ENCODE measurements at regions not wholly inside any gene's neighbourhood (a gene's known extent, or its start where the extent isn't known, plus 50 kb on each side); places are given as distances from the start of the nearest gene placed in this dataset.

- CTCF ChIA-PET: no interaction called here
- H3K36me3 ChIP-seq (ENCODE audit: control insufficient read depth in 2 of 2, insufficient read depth in 1 of 2, low read length in 2 of 2): no peaks in the 10 kb centered on the region
- no peaks in the 10 kb centered on the region for H3K4me1 ChIP-seq (ENCODE audit: control insufficient read depth, insufficient read depth, low read length)
- H3K9me3 ChIP-seq (ENCODE audit: control insufficient read depth, insufficient read depth, low read depth, low read length): no peaks in the 10 kb centered on the region
- POLR2A ChIA-PET: no interaction called here
- TF ChIP-seq KLF1 (tag by site-specific recombination; IDR thresholded peaks at IDR 0.05): no peak
- no peak for TF ChIP-seq ZFP69B (tag by site-specific recombination; IDR thresholded peaks at IDR 0.05)
- no peak for TF ChIP-seq ZNF214 (tag by site-specific recombination; IDR thresholded peaks at IDR 0.05; ENCODE audit: borderline replicate concordance)
- TF ChIP-seq, protein P1, sequence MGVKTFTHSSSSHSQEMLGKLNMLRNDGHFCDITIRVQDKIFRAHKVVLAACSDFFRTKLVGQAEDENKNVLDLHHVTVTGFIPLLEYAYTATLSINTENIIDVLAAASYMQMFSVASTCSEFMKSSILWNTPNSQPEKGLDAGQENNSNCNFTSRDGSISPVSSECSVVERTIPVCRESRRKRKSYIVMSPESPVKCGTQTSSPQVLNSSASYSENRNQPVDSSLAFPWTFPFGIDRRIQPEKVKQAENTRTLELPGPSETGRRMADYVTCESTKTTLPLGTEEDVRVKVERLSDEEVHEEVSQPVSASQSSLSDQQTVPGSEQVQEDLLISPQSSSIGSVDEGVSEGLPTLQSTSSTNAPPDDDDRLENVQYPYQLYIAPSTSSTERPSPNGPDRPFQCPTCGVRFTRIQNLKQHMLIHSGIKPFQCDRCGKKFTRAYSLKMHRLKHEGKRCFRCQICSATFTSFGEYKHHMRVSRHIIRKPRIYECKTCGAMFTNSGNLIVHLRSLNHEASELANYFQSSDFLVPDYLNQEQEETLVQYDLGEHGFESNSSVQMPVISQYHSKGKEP (tag by site-specific recombination; IDR thresholded peaks at IDR 0.05): no peak
- no peak for TF ChIP-seq ZNF266 (tag by site-specific recombination; IDR thresholded peaks at IDR 0.05; ENCODE audit: low read depth)
- no peak overlapping the region for H3K27ac ChIP-seq (ENCODE audit: extremely low read depth, low read depth, low read length)
- no peak overlapping the region for H3K4me3 ChIP-seq (ENCODE audit: low read depth, low read length)
Measured at GRCh38 chr1:61609040-61609439, 115.9 kb downstream of the TM2D1 start.

- TF ChIP-seq ZNF791 (tag by site-specific recombination; IDR thresholded peaks at IDR 0.05) (no peak), BCL6B (tag by site-specific recombination; IDR thresholded peaks at IDR 0.05) (no peak), ZNF324 (tag by site-specific recombination; IDR thresholded peaks at IDR 0.05) (no peak), MZF1 (tag by site-specific recombination; IDR thresholded peaks at IDR 0.05; ENCODE audit: borderline replicate concordance) (no peak), ZNF776 (tag by site-specific recombination; IDR thresholded peaks at IDR 0.05; ENCODE audit: borderline replicate concordance) (no peak), PRDM4 (tag by site-specific recombination; IDR thresholded peaks at IDR 0.05) (no peak), ZNF596 (tag by site-specific recombination; IDR thresholded peaks at IDR 0.05) (no peak), SALL2 (tag by site-specific recombination; IDR thresholded peaks at IDR 0.05; ENCODE audit: borderline replicate concordance) (no peak), ZNF311 (tag by site-specific recombination; IDR thresholded peaks at IDR 0.05; ENCODE audit: borderline replicate concordance) (no peak), ZNF416 (tag by site-specific recombination; IDR thresholded peaks at IDR 0.05) (no peak), ZNF585B (tag by site-specific recombination; IDR thresholded peaks at IDR 0.05) (no peak), ZBTB1 (tag by site-specific recombination; IDR thresholded peaks at IDR 0.05) (no peak), ZBTB21 (tag by site-specific recombination; IDR thresholded peaks at IDR 0.05) (no peak), ZNF133 (tag by site-specific recombination; IDR thresholded peaks at IDR 0.05) (no peak), ZNF292 (tag by site-specific recombination; IDR thresholded peaks at IDR 0.05; ENCODE audit: borderline replicate concordance, low read depth) (no peak), FEZF1 (tag by site-specific recombination; IDR thresholded peaks at IDR 0.05) (no peak), YY1 (tag by site-specific recombination; IDR thresholded peaks at IDR 0.05) (no peak)
- TF ChIP-seq, protein P2, sequence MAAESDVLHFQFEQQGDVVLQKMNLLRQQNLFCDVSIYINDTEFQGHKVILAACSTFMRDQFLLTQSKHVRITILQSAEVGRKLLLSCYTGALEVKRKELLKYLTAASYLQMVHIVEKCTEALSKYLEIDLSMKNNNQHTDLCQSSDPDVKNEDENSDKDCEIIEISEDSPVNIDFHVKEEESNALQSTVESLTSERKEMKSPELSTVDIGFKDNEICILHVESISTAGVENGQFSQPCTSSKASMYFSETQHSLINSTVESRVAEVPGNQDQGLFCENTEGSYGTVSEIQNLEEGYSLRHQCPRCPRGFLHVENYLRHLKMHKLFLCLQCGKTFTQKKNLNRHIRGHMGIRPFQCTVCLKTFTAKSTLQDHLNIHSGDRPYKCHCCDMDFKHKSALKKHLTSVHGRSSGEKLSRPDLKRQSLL (tag by site-specific recombination; IDR thresholded peaks at IDR 0.05): no peak
- TF ChIP-seq, protein P3, sequence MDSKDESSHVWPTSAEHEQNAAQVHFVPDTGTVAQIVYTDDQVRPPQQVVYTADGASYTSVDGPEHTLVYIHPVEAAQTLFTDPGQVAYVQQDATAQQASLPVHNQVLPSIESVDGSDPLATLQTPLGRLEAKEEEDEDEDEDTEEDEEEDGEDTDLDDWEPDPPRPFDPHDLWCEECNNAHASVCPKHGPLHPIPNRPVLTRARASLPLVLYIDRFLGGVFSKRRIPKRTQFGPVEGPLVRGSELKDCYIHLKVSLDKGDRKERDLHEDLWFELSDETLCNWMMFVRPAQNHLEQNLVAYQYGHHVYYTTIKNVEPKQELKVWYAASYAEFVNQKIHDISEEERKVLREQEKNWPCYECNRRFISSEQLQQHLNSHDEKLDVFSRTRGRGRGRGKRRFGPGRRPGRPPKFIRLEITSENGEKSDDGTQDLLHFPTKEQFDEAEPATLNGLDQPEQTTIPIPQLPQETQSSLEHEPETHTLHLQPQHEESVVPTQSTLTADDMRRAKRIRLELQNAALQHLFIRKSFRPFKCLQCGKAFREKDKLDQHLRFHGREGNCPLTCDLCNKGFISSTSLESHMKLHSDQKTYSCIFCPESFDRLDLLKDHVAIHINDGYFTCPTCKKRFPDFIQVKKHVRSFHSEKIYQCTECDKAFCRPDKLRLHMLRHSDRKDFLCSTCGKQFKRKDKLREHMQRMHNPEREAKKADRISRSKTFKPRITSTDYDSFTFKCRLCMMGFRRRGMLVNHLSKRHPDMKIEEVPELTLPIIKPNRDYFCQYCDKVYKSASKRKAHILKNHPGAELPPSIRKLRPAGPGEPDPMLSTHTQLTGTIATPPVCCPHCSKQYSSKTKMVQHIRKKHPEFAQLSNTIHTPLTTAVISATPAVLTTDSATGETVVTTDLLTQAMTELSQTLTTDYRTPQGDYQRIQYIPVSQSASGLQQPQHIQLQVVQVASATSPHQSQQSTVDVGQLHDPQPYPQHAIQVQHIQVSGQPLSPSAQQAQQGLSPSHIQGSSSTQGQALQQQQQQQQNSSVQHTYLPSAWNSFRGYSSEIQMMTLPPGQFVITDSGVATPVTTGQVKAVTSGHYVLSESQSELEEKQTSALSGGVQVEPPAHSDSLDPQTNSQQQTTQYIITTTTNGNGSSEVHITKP (tag by site-specific recombination; IDR thresholded peaks at IDR 0.05): no peak
- ChIA-PET CTCF (no interaction called here), POLR2A (no interaction called here)
- Histone ChIP-seq H3K36me3 (ENCODE audit: control insufficient read depth in 2 of 2, insufficient read depth in 1 of 2, low read length in 2 of 2) (no peaks in the 10 kb centered on the region), H3K4me3 (ENCODE audit: low read depth, low read length) (no peak overlapping the region), H3K4me1 (ENCODE audit: control insufficient read depth, insufficient read depth, low read length) (no peaks in the 10 kb centered on the region), H3K9me3 (ENCODE audit: control insufficient read depth, insufficient read depth, low read depth, low read length) (no peaks in the 10 kb centered on the region), H3K27ac (ENCODE audit: extremely low read depth, low read depth, low read length) (no peak overlapping the region)
Measured at GRCh38 chr1:61607448-61607847, 117.5 kb downstream of the TM2D1 start.

All from HEK293 (cell line).